Prostate gland (tissue), 2 donors: ENCODE measurements at regions not wholly inside any gene's neighbourhood (a gene's known extent, or its start where the extent isn't known, plus 50 kb on each side); places are given as distances from the start of the nearest gene placed in this dataset.

Experiments used
- DNase-seq: peaks from one replicate; pipeline ENCODE4 v3.0.0-alpha.2; 2019; ENCODE audit warnings: low spot score
- H3K27ac ChIP-seq, 2 donors: fragments of 200-600 bp; sonication (generic); 2 replicates each; pipeline ENCODE4 v1.5.1; 2017 to 2019
- H3K27me3 ChIP-seq: fragments of 200-600 bp; sonication (generic); replicated peaks from 2 replicates; pipeline ENCODE4 v1.5.1; 2019; ENCODE audit not compliant: insufficient read depth
- H3K36me3 ChIP-seq, 2 donors: fragments of 200-600 bp; sonication (generic); 1 replicate in 1 of 2; 2 replicates in 1 of 2; pipeline versions ENCODE4 v1.5.1 to v1.8.1; 2017 to 2019
- H3K4me1 ChIP-seq: fragments of 200-600 bp; sonication (generic); replicated peaks from 2 replicates; pipeline ENCODE4 v1.5.1; 2019
- H3K4me3 ChIP-seq, 2 donors: fragments of 200-600 bp; sonication (generic); 2 replicates each; pipeline ENCODE4 v1.5.1; 2017 to 2019
- H3K9me3 ChIP-seq: fragments of 200-600 bp; sonication (generic); 2 replicates; pipeline ENCODE4 v1.5.1; 2017
- CTCF ChIP-seq, 4 experiments: fragments of 200-600 bp in 2 of 4; fragments of 450-650 bp in 2 of 4; sonication (generic) in 2 of 4; IDR thresholded peaks; 1 replicate in 3 of 4; 2 replicates in 1 of 4; pipeline ENCODE4 v1.5.1; 2016 to 2019; ENCODE audit warnings: antibody characterized with exemption in 4 of 4, mild to moderate bottlenecking in 2 of 4, moderate library complexity in 2 of 4
- POLR2A ChIP-seq: fragments of 450-650 bp; IDR thresholded peaks from one replicate; pipeline ENCODE4 v1.6.1; 2016; ENCODE audit warnings: antibody characterized with exemption, mild to moderate bottlenecking
- POLR2AphosphoS5 ChIP-seq: sonication (generic); formaldehyde crosslinking; IDR thresholded peaks from one replicate; pipeline ENCODE4 v1.6.1; 2017; ENCODE audit warnings: antibody characterized with exemption
- WGBS: methylation state at CpG from one replicate; pipeline ENCODE4 v1.1.5; 2018; 5-methylcytosine and 5-hydroxymethylcytosine counted together
- intact Hi-C: fragments of 100-400 bp; cut with DNase I; formaldehyde crosslinking; loops from one replicate; pipeline ENCODE4 v1.14.2; 2022

- no peak overlapping the region for H3K27ac ChIP-seq
- no peak overlapping the region for H3K4me3 ChIP-seq
- no peaks in the 10 kb centered on the region for H3K9me3 ChIP-seq
- intact Hi-C loops, result no loop called here
- WGBS, result 87% methylated on average over 3 of the region's 3 CpGs
- no peak for TF ChIP-seq POLR2A
- no peak for TF ChIP-seq POLR2AphosphoS5
- no peak for TF ChIP-seq CTCF (IDR thresholded peaks at IDR 0.05)
- no peak for DNase-seq
- H3K4me1 ChIP-seq, result no peaks in the 10 kb centered on the region
- H3K27me3 ChIP-seq, result no peaks in the 10 kb centered on the region
- H3K36me3 ChIP-seq, result no peaks in the 10 kb centered on the region
Measured at GRCh38 chr4:71906096-71906495, 122.2 kb upstream of the GC start.

- Histone ChIP-seq H3K4me3 (no peak overlapping the region), H3K9me3 (no peaks in the 10 kb centered on the region), H3K27me3 (no peaks in the 10 kb centered on the region), H3K36me3 (no peaks in the 10 kb centered on the region), H3K4me1 (no peaks in the 10 kb centered on the region), H3K27ac (no peak overlapping the region)
- TF ChIP-seq POLR2AphosphoS5 (no peak), CTCF (IDR thresholded peaks at IDR 0.05) (no peak), POLR2A (no peak)
- intact Hi-C loops, result no loop called here
- 69% methylated on average over 4 of the region's 4 CpGs for WGBS
- no peak for DNase-seq
Measured at GRCh38 chr4:71907071-71907470, 123.2 kb upstream of the GC start.

GRCh38 chr4:71907782-71908181, 123.9 kb upstream of the GC start:
- Histone ChIP-seq H3K36me3 (no peaks in the 10 kb centered on the region), H3K27me3 (no peaks in the 10 kb centered on the region), H3K27ac (no peak overlapping the region), H3K4me3 (no peak overlapping the region), H3K9me3 (no peaks in the 10 kb centered on the region), H3K4me1 (no peaks in the 10 kb centered on the region)
- 60% methylated on average over 3 of the region's 3 CpGs for WGBS
- intact Hi-C loops, result no loop called here
- DNase-seq, result no peak
- TF ChIP-seq POLR2A (no peak), POLR2AphosphoS5 (no peak), CTCF (IDR thresholded peaks at IDR 0.05) (no peak)

GRCh38 chr4:71913275-71913674, 118.5 kb upstream of the NPFFR2 start:
- Histone ChIP-seq H3K27ac (no peak overlapping the region), H3K36me3 (no peaks in the 10 kb centered on the region), H3K27me3 (no peaks in the 10 kb centered on the region), H3K4me1 (no peaks in the 10 kb centered on the region), H3K4me3 (no peak overlapping the region), H3K9me3 (no peaks in the 10 kb centered on the region)
- TF ChIP-seq POLR2A, result no peak
- no peak for TF ChIP-seq CTCF (IDR thresholded peaks at IDR 0.05)
- no peak for TF ChIP-seq POLR2AphosphoS5
- DNase-seq, result no peak
- 83% methylated on average over 2 of the region's 2 CpGs for WGBS
- intact Hi-C loops, result no loop called here

GRCh38 chr4:71923070-71923469, 108.7 kb upstream of the NPFFR2 start:
- no peak for DNase-seq
- no peak for TF ChIP-seq POLR2A
- TF ChIP-seq POLR2AphosphoS5, result no peak
- TF ChIP-seq CTCF (IDR thresholded peaks at IDR 0.05), result no peak
- H3K36me3 ChIP-seq, result no peaks in the 10 kb centered on the region
- no peaks in the 10 kb centered on the region for H3K9me3 ChIP-seq
- intact Hi-C loops, result no loop called here
- H3K4me3 ChIP-seq, result no peak overlapping the region
- H3K27ac ChIP-seq, result no peak overlapping the region
- 15% methylated on average over 1 of the region's 1 CpG for WGBS
- no peaks in the 10 kb centered on the region for H3K4me1 ChIP-seq
- no peaks in the 10 kb centered on the region for H3K27me3 ChIP-seq
